GM23248 (cell line): ENCODE measurements at regions not wholly inside any gene's neighbourhood (a gene's known extent, or its start where the extent isn't known, plus 50 kb on each side); places are given as distances from the start of the nearest gene placed in this dataset.

Source experiments
- EZH2 ChIP-seq: fragments of 200-600 bp; sonication (generic); IDR thresholded peaks from 2 replicates; pipeline ENCODE4 v1.6.1; 2018; ENCODE audit warnings: antibody characterized with exemption, mild to moderate bottlenecking; ENCODE audit not compliant: insufficient read depth, poor library complexity, severe bottlenecking
- EZH2phosphoT487 ChIP-seq: fragments of 200-600 bp; sonication (generic); IDR thresholded peaks from 2 replicates; pipeline ENCODE4 v1.6.1; 2018; ENCODE audit warnings: antibody characterized with exemption, moderate library complexity, mild to moderate bottlenecking, low read depth; ENCODE audit not compliant: insufficient read depth

DNA sequence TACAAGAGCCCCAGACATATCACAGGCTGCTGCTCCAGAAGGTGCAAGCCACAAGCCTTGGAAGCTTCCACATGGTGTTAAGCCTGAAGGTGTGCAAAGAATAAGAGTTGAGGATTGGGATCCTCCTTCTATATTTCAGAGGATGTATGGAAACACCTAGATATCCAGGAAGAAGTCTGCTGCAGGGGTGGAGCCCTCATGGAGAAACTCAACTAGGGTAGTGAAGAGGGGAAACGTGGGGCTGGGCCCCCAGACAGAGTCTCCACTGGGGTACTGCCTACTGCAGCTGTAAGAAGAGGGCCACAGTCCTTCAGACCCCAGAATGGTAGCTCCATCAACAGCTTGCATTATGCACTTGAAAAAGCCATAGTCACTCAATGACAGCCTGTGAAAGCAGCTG, 1444.0 kb downstream of the SLITRK1 start:
- TF ChIP-seq EZH2 (no peak), EZH2phosphoT487 (no peak)
